A549 (cell line): ENCODE measurements at regions not wholly inside any gene's neighbourhood (a gene's known extent, or its start where the extent isn't known, plus 50 kb on each side); places are given as distances from the start of the nearest gene placed in this dataset.
A peak's percentile ranks its signal among the peaks of the same experiment; 100 is the strongest.

ENCODE experiments used
- ATAC-seq, 2 experiments: fragments of 200-7000 bp in 1 of 2; fragments of >200 bp in 1 of 2; cut with Nextera tagmentation in 1 of 2; cut with Tn5 transposase in 1 of 2; 3 replicates each; pipeline versions ENCODE4 v1.8.0 to v1.9.1; 2018 to 2020; ENCODE audit warnings: mild to moderate bottlenecking in 1 of 2, moderate library complexity in 1 of 2
- CTCF ChIA-PET: fragments of 300-600 bp; sonication (Branson Sonifier 250); formaldehyde crosslinking; extraction: SDS; loops from one replicate; lab custom pipeline; 2021; ENCODE audit warnings: antibody characterized with exemption, inconsistent platforms; lab: Yijun Ruan, JAX
- POLR2A ChIA-PET: fragments of 350-600 bp; formaldehyde crosslinking; extraction: SDS; loops from one replicate; lab custom pipeline; 2021; ENCODE audit warnings: antibody characterized with exemption, inconsistent platforms; lab: Yijun Ruan, JAX
- DNase-seq, 2 experiments: peaks; one replicate each; pipeline versions ENCODE4 v3.0.0 to v3.0.0-alpha.2; 2011 to 2016; ENCODE audit warnings: low read depth in 1 of 2, low spot score in 1 of 2
- FAIRE-seq: peaks from 2 replicates; lab custom pipeline; 2011; peaks lifted over from hg19 to GRCh38; lab: Jason Lieb, UNC
- H3K27ac ChIP-seq, 2 experiments: fragments of >200 bp; sonication (Bioruptor Twin); formaldehyde crosslinking; 3 replicates each; pipeline ENCODE4 v1.5.1; 2016 to 2017
- H3K4me1 ChIP-seq: fragments of >200 bp; sonication (Bioruptor Twin); formaldehyde crosslinking; 3 replicates; pipeline ENCODE4 v1.6.1; 2016
- H3K4me2 ChIP-seq: fragments of >200 bp; sonication (Bioruptor Twin); formaldehyde crosslinking; 3 replicates; pipeline ENCODE4 v1.6.1; 2016
- H3K4me3 ChIP-seq: fragments of >200 bp; sonication (Bioruptor Twin); formaldehyde crosslinking; 3 replicates; pipeline ENCODE4 v1.5.1; 2016
- H3K9me3 ChIP-seq: fragments of >200 bp; sonication (Bioruptor Twin); formaldehyde crosslinking; 3 replicates; pipeline ENCODE4 v1.6.1; 2016
- BHLHE40 ChIP-seq: IDR thresholded peaks from 2 replicates; pipeline ENCODE4 v1.6.1; 2012; ENCODE audit warnings: low read depth, low read length, inconsistent platforms
- CBX8 ChIP-seq: fragments of 200-600 bp; sonication (generic); IDR thresholded peaks from 2 replicates; pipeline ENCODE4 v1.6.1; 2016
- CEBPB ChIP-seq, 2 experiments: fragments of >200 bp in 1 of 2; sonication (Bioruptor Twin) in 1 of 2; formaldehyde crosslinking in 1 of 2; IDR thresholded peaks; 2 replicates each; pipeline ENCODE4 v1.6.1; 2012 to 2016
- CTCF ChIP-seq: fragments of >200 bp; sonication (Bioruptor Twin); formaldehyde crosslinking; IDR thresholded peaks from 3 replicates; pipeline ENCODE4 v1.5.1; 2016
- EHF ChIP-seq: fragments of 250-450 bp; sonication (Bioruptor Pico); IDR thresholded peaks from 2 replicates; pipeline ENCODE4 v1.5.0; 2020; ENCODE audit warnings: mild to moderate bottlenecking
- FOSB ChIP-seq: fragments of 250-450 bp; sonication (Bioruptor Pico); IDR thresholded peaks from 2 replicates; pipeline ENCODE4 v1.5.0; 2020; ENCODE audit warnings: mild to moderate bottlenecking, moderate library complexity
- HDAC2 ChIP-seq: fragments of 200-600 bp; sonication (generic); IDR thresholded peaks from 2 replicates; pipeline ENCODE4 v1.6.1; 2016
- KDM5A ChIP-seq: fragments of 200-600 bp; sonication (generic); IDR thresholded peaks from 2 replicates; pipeline ENCODE4 v1.6.1; 2016; ENCODE audit warnings: antibody characterized with exemption, mild to moderate bottlenecking
- MAFK ChIP-seq: fragments of 450-650 bp; IDR thresholded peaks from 2 replicates; pipeline ENCODE4 v1.6.1; 2014; ENCODE audit not compliant: partially characterized antibody
- POLR2A ChIP-seq: IDR thresholded peaks from 2 replicates; pipeline ENCODE4 v1.6.1; 2012; ENCODE audit warnings: mild to moderate bottlenecking, low read length
- POLR2AphosphoS2 ChIP-seq: conservative IDR thresholded peaks from 2 replicates; pipeline ENCODE4 v1.6.1; 2012; ENCODE audit warnings: low read length, improper control_type of control experiment, inconsistent platforms
- RCOR1 ChIP-seq: fragments of 150-350 bp; IDR thresholded peaks from 2 replicates; pipeline ENCODE4 v1.6.1; 2014; ENCODE audit warnings: antibody characterized with exemption, low read length, low read depth
- REST ChIP-seq: fragments of 200-600 bp; sonication (generic); IDR thresholded peaks from 2 replicates; pipeline ENCODE4 v1.6.1; 2016; ENCODE audit warnings: antibody characterized with exemption, mild to moderate bottlenecking, moderate library complexity
- RFX5 ChIP-seq: fragments of 450-650 bp; IDR thresholded peaks from 2 replicates; pipeline ENCODE4 v1.7.1; 2014; ENCODE audit warnings: antibody characterized with exemption, mild to moderate bottlenecking, moderate library complexity
- TFCP2L1 ChIP-seq: fragments of 250-450 bp; sonication (Bioruptor Pico); IDR thresholded peaks from 2 replicates; pipeline ENCODE4 v1.5.0; 2021; ENCODE audit warnings: mild to moderate bottlenecking
- ZC3H11A ChIP-seq: fragments of 450-650 bp; IDR thresholded peaks from 2 replicates; pipeline ENCODE4 v1.6.1; 2014; ENCODE audit warnings: antibody characterized with exemption, mild to moderate bottlenecking
- ZNF302 ChIP-seq: fragments of 250-450 bp; sonication (Bioruptor Pico); IDR thresholded peaks from 2 replicates; pipeline ENCODE4 v1.9.0; 2021; ENCODE audit warnings: inconsistent platforms, mild to moderate bottlenecking, moderate library complexity
- ZSCAN20 ChIP-seq: fragments of 250-450 bp; sonication (Bioruptor Pico); IDR thresholded peaks from 2 replicates; pipeline ENCODE4 v1.8.0; 2022; ENCODE audit warnings: mild to moderate bottlenecking, moderate library complexity
- WGBS: methylation state at CpG from one replicate; pipeline ENCODE4 v1.1.6; 2017; ENCODE audit errors: missing lambda C conversion rate; 5-methylcytosine and 5-hydroxymethylcytosine counted together
- TF ChIP-seq, protein P1 (sequence below): IDR thresholded peaks from 2 replicates; pipeline ENCODE4 v1.6.1; 2012; ENCODE audit warnings: low read depth, borderline replicate concordance
- TF ChIP-seq, protein P2 (sequence below): fragments of >200 bp; sonication (Bioruptor Twin); formaldehyde crosslinking; IDR thresholded peaks from 2 replicates; pipeline ENCODE4 v1.6.1; 2016
- TF ChIP-seq, protein P3 (sequence below): fragments of 250-450 bp; sonication (Bioruptor Pico); IDR thresholded peaks from 2 replicates; pipeline ENCODE4 v1.5.0; 2021; ENCODE audit warnings: mild to moderate bottlenecking, moderate library complexity, borderline replicate concordance

DNA sequence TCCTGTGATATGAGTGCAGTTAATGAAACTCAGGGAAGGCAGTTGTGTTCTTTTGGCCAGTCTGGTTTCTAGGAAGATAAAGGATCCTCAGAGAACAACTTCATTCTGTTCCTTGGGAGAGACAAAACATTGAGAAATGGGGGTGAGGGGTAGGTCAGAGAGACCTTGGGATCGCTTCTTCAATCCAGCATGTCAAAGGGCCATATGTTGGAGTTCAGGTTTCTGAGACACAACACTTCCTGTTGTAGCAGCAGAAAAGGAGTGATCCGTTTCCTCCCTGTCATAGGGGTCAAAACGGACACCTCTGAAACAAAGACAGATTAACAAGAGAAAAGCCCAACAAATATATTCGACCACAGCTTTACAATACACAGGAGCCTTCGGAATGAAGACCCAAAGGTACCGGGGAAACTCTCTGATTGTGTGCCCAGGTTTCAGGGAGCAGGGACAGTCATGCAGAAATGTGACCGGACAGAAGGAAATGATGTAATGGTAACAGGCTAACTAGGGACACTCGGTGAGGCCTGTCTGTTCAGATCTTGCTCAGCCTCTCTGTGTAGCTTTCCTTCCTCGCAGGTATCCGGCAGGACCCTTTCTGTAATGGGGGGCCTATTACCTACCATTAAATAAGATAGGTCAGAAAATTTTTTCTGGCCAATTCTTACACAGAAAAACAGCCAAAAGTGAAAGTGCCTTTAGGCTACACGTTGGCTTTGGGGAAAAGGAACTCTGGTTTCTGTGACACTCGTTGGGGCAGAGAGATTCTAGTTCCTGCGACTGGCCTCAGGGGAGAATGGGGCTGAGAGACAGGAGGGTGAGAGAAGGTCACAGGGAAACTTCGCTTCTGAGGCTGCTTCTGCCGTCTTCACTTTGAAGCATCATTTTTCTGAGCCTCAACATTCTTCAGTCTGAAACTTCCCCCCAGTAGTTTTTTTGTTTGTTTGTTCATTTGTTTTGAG is 103.3 kb upstream of the TLR3 start:
- ChIA-PET CTCF (no interaction called here), POLR2A (no interaction called here)
- FAIRE-seq (no peak), ATAC-seq (no peak), DNase-seq (no peak)
- Histone ChIP-seq H3K4me1 (peaks cover 9% of the 10 kb centered on the region; the same call in 2 of the 3 replicates), H3K9me3 (no peaks in the 10 kb centered on the region), H3K4me3 (no peak overlapping the region), H3K27ac (no peak overlapping the region), H3K4me2 (no peak overlapping the region)
- WGBS, result 77% methylated on average over 15 of the region's 15 CpGs
- no peak for TF ChIP-seq RCOR1
- no peak for TF ChIP-seq CTCF
- no peak for TF ChIP-seq BHLHE40
- no peak for TF ChIP-seq MAFK

DNA sequence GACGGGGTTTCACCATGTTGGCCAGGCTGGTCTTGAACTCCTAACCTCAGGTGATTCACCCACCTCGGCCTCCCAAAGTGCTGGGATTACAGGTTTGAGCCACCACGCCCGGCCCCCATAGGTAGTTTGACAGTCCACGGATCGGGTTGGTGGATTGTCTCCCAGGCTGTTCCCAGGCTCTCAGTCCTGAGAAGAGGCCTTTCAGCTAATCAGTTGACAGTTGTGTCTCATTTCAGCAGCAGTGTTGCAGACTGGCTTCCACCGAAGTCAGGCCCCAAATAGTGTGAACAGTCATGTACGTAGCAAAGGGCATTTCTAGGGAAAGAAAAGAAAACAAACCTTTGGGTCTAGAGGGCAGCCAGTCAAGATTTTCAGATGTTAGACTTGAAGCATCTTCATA is 102.4 kb upstream of the TLR3 start:
- Histone ChIP-seq H3K9me3 (no peaks in the 10 kb centered on the region), H3K27ac (no peak overlapping the region), H3K4me1 (peaks cover 9% of the 10 kb centered on the region; the same call in 2 of the 3 replicates), H3K4me2 (peak overlapping the region; percentile 44; the same call in 2 of the 3 replicates), H3K4me3 (no peak overlapping the region)
- no peak for TF ChIP-seq HDAC2
- TF ChIP-seq ZC3H11A, result no peak
- no peak for TF ChIP-seq ZNF302 (CRISPR knock-in tag)
- no peak for TF ChIP-seq CBX8
- TF ChIP-seq KDM5A, result no peak
- TF ChIP-seq, protein P1, sequence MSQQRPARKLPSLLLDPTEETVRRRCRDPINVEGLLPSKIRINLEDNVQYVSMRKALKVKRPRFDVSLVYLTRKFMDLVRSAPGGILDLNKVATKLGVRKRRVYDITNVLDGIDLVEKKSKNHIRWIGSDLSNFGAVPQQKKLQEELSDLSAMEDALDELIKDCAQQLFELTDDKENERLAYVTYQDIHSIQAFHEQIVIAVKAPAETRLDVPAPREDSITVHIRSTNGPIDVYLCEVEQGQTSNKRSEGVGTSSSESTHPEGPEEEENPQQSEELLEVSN, result no peak
- TF ChIP-seq REST, result no peak
- TF ChIP-seq RFX5, result no peak
- TF ChIP-seq, protein P2, sequence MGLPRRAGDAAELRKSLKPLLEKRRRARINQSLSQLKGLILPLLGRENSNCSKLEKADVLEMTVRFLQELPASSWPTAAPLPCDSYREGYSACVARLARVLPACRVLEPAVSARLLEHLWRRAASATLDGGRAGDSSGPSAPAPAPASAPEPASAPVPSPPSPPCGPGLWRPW, result no peak
- TF ChIP-seq, protein P3, sequence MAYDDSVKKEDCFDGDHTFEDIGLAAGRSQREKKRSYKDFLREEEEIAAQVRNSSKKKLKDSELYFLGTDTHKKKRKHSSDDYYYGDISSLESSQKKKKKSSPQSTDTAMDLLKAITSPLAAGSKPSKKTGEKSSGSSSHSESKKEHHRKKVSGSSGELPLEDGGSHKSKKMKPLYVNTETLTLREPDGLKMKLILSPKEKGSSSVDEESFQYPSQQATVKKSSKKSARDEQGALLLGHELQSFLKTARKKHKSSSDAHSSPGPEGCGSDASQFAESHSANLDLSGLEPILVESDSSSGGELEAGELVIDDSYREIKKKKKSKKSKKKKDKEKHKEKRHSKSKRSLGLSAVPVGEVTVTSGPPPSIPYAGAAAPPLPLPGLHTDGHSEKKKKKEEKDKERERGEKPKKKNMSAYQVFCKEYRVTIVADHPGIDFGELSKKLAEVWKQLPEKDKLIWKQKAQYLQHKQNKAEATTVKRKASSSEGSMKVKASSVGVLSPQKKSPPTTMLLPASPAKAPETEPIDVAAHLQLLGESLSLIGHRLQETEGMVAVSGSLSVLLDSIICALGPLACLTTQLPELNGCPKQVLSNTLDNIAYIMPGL (CRISPR knock-in tag), result no peak
- no peak for TF ChIP-seq EHF (CRISPR knock-in tag)
- no peak for TF ChIP-seq CTCF
- TF ChIP-seq FOSB (CRISPR knock-in tag), result no peak
- no peak for TF ChIP-seq TFCP2L1
- no peak for TF ChIP-seq ZSCAN20 (CRISPR knock-in tag)
- TF ChIP-seq POLR2AphosphoS2, result no peak
- TF ChIP-seq BHLHE40, result no peak
- TF ChIP-seq POLR2A, result no peak
- no peak for TF ChIP-seq CEBPB (IDR thresholded peaks at IDR 0.05)
- ChIA-PET POLR2A (no interaction called here), CTCF (no interaction called here)
- no peak for DNase-seq
- 71% methylated on average over 8 of the region's 8 CpGs for WGBS
- ATAC-seq, result no peak
- no peak for FAIRE-seq
